Smooth muscle cell (in vitro differentiated cells): ENCODE measurements at regions not wholly inside any gene's neighbourhood (a gene's known extent, or its start where the extent isn't known, plus 50 kb on each side); places are given as distances from the start of the nearest gene placed in this dataset.

Source experiments
- DNase-seq: peaks from one replicate; lab custom pipeline; 2025; ENCODE audit not compliant: unreplicated experiment; lab: John Stamatoyannopoulos, UW
- H2AFZ ChIP-seq: fragments of 200-600 bp; sonication (generic); 2 replicates; pipeline ENCODE4 v1.6.0; 2016; ENCODE audit warnings: antibody characterized with exemption, low read depth, mild to moderate bottlenecking
- H3F3A ChIP-seq: fragments of 200-600 bp; sonication (generic); 2 replicates; pipeline ENCODE4 v1.6.0; 2017; ENCODE audit warnings: antibody characterized with exemption, low read depth
- H3K27ac ChIP-seq: fragments of 200-600 bp; sonication (generic); 2 replicates; pipeline ENCODE4 v1.5.1; 2016; ENCODE audit warnings: low read depth, mild to moderate bottlenecking
- H3K27me3 ChIP-seq: fragments of 200-600 bp; sonication (generic); 2 replicates; pipeline ENCODE4 v1.6.1; 2016; ENCODE audit warnings: low read depth, mild to moderate bottlenecking
- H3K36me3 ChIP-seq: fragments of 200-600 bp; sonication (generic); 2 replicates; pipeline ENCODE4 v1.5.1; 2016; ENCODE audit warnings: low read depth
- H3K4me1 ChIP-seq: fragments of 200-600 bp; sonication (generic); 2 replicates; pipeline ENCODE4 v1.5.1; 2016; ENCODE audit warnings: low read depth
- H3K4me2 ChIP-seq: fragments of 200-600 bp; sonication (generic); 2 replicates; pipeline ENCODE4 v1.6.0; 2016; ENCODE audit warnings: mild to moderate bottlenecking
- H3K4me3 ChIP-seq: fragments of 200-600 bp; sonication (generic); 2 replicates; pipeline ENCODE4 v1.5.1; 2016; ENCODE audit warnings: mild to moderate bottlenecking
- H3K79me2 ChIP-seq: fragments of 200-600 bp; sonication (generic); 2 replicates; pipeline ENCODE4 v1.6.0; 2016; ENCODE audit warnings: low read depth, mild to moderate bottlenecking
- H3K9ac ChIP-seq: fragments of 200-600 bp; sonication (generic); 2 replicates; pipeline ENCODE4 v1.6.0; 2016; ENCODE audit warnings: low read depth
- H3K9me3 ChIP-seq: fragments of 200-600 bp; sonication (generic); replicated peaks from 2 replicates; pipeline ENCODE4 v1.5.1; 2016; ENCODE audit warnings: low read depth
- H4K20me1 ChIP-seq: fragments of 200-600 bp; sonication (generic); 2 replicates; pipeline ENCODE4 v1.6.0; 2016; ENCODE audit warnings: low read depth
- WGBS: methylation state at CpG from one replicate; pipeline ENCODE4 v1.1.7; 2016; ENCODE audit warnings: low lambda C conversion rate; 5-methylcytosine and 5-hydroxymethylcytosine counted together
- TF ChIP-seq, protein P1 (sequence below): fragments of 200-600 bp; sonication (generic); IDR thresholded peaks from 2 replicates; pipeline ENCODE4 v1.5.1; 2017; ENCODE audit warnings: borderline replicate concordance, mild to moderate bottlenecking, antibody characterized with exemption; ENCODE audit not compliant: insufficient read depth, poor library complexity, severe bottlenecking

DNA sequence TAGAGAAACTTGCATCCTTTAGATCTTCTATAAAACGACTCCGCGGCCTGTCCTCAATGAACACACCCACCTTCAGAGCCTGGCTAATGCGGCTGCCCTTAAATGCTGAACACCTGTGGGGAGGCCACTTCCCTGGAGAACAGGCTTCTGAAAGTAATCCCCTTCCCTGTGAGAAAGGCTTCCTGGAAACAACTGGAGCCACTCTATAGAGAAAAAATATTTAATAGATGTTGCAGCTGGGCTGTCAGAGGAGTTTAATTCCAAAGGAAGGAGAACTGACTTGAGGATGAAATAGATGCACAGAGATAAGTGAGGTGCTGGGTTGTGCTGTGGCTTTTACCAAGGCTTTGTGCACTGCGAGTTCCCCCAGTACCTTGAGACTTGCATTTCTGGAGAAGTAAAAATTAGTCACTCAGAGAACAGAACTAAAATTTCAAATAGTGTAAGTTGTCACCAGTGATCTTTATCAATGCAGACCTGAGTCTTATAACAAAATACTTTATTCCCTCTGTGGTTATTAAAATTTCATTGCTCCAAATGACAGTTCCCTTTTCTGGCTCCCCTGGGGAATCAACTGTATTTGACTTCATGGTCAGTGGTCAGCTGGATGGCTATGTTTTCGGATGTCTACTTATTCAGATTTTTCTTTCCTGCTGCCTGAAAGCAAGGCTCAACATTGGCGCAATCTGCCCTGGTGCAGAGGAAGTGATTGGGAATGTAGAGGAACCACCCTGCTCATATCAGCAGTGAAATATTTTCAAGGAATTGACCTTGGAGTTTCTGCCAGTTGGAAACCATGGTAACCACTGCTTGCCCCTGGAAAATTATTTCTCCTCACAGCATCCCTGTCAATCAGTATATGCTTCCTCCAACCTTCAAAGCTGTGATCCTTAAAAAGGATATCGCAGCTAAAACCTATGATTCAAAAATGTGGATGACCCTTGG is 238.8 kb downstream of the SMARCA2 start:
- TF ChIP-seq, protein P1, sequence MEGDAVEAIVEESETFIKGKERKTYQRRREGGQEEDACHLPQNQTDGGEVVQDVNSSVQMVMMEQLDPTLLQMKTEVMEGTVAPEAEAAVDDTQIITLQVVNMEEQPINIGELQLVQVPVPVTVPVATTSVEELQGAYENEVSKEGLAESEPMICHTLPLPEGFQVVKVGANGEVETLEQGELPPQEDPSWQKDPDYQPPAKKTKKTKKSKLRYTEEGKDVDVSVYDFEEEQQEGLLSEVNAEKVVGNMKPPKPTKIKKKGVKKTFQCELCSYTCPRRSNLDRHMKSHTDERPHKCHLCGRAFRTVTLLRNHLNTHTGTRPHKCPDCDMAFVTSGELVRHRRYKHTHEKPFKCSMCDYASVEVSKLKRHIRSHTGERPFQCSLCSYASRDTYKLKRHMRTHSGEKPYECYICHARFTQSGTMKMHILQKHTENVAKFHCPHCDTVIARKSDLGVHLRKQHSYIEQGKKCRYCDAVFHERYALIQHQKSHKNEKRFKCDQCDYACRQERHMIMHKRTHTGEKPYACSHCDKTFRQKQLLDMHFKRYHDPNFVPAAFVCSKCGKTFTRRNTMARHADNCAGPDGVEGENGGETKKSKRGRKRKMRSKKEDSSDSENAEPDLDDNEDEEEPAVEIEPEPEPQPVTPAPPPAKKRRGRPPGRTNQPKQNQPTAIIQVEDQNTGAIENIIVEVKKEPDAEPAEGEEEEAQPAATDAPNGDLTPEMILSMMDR, result no peak
- 84% methylated on average over 8 of the region's 8 CpGs for WGBS
- no peak for DNase-seq

GRCh38 chr9:2255128-2255527 is 240.0 kb downstream of the SMARCA2 start:
- Histone ChIP-seq H3K27ac (no peak overlapping the region), H3K4me2 (no peak overlapping the region), H3K4me3 (no peak overlapping the region), H3K27me3 (no peaks in the 10 kb centered on the region), H3F3A (no peaks in the 10 kb centered on the region), H3K9ac (no peak overlapping the region), H4K20me1 (no peaks in the 10 kb centered on the region), H3K9me3 (no peaks in the 10 kb centered on the region), H2AFZ (no peak overlapping the region), H3K36me3 (no peaks in the 10 kb centered on the region), H3K79me2 (no peaks in the 10 kb centered on the region), H3K4me1 (no peaks in the 10 kb centered on the region)
- no peak for DNase-seq
- TF ChIP-seq, protein P1, result no peak
- WGBS, result 72% methylated on average over 10 of the region's 10 CpGs

More for the DNA sequence above, 238.8 kb downstream of the SMARCA2 start:
- Histone ChIP-seq H3K9ac (no peak overlapping the region), H2AFZ (no peak overlapping the region), H3K79me2 (no peaks in the 10 kb centered on the region), H3K4me3 (no peak overlapping the region), H3K4me1 (no peaks in the 10 kb centered on the region), H4K20me1 (no peaks in the 10 kb centered on the region), H3K4me2 (no peak overlapping the region), H3F3A (no peaks in the 10 kb centered on the region), H3K27me3 (no peaks in the 10 kb centered on the region), H3K36me3 (no peaks in the 10 kb centered on the region), H3K27ac (no peak overlapping the region), H3K9me3 (no peaks in the 10 kb centered on the region)

GRCh38 chr9:2257248-2257929 is 242.2 kb downstream of the SMARCA2 start:
- no peak overlapping the region for H3K27ac ChIP-seq
- H2AFZ ChIP-seq, result no peak overlapping the region
- H3K4me3 ChIP-seq, result no peak overlapping the region
- no peaks in the 10 kb centered on the region for H3K9me3 ChIP-seq
- H3K27me3 ChIP-seq, result no peaks in the 10 kb centered on the region
- H3K4me1 ChIP-seq, result peaks cover 5% of the 10 kb centered on the region
- 93% methylated on average over 6 of the region's 6 CpGs for WGBS
- no peak overlapping the region for H3K4me2 ChIP-seq
- no peaks in the 10 kb centered on the region for H3K79me2 ChIP-seq
- H4K20me1 ChIP-seq, result no peaks in the 10 kb centered on the region
- H3F3A ChIP-seq, result no peaks in the 10 kb centered on the region
- no peaks in the 10 kb centered on the region for H3K36me3 ChIP-seq
- H3K9ac ChIP-seq, result no peak overlapping the region
- DNase-seq, result no peak
- TF ChIP-seq, protein P1, result no peak
